SK-N-SH treated with all-trans-retinoic acid at 6 μM for 48 hours (cell line): ENCODE measurements at regions not wholly inside any gene's neighbourhood (a gene's known extent, or its start where the extent isn't known, plus 50 kb on each side); places are given as distances from the start of the nearest gene placed in this dataset.

Source experiments
- ARNTL ChIP-seq: fragments of 450-650 bp; formaldehyde crosslinking; IDR thresholded peaks from 2 replicates; pipeline ENCODE4 v1.5.0; 2020; ENCODE audit warnings: low read depth, mild to moderate bottlenecking, moderate library complexity, borderline replicate concordance
- BACH2 ChIP-seq: fragments of 250-450 bp; sonication (Bioruptor Pico); IDR thresholded peaks from 2 replicates; pipeline ENCODE4 v1.9.0; 2021; ENCODE audit warnings: mild to moderate bottlenecking, borderline replicate concordance
- CREB5 ChIP-seq: fragments of 250-450 bp; sonication (Bioruptor Pico); IDR thresholded peaks from 2 replicates; pipeline ENCODE4 v1.5.1; 2020; ENCODE audit warnings: low read depth, mild to moderate bottlenecking, moderate library complexity
- ESRRG ChIP-seq: fragments of 250-450 bp; sonication (Bioruptor Pico); IDR thresholded peaks from 2 replicates; pipeline ENCODE4 v1.6.1; 2021; ENCODE audit warnings: mild to moderate bottlenecking
- ISL1 ChIP-seq: fragments of 250-450 bp; sonication (Bioruptor Pico); IDR thresholded peaks from 2 replicates; pipeline ENCODE4 v2.1.2; 2022; ENCODE audit warnings: mild to moderate bottlenecking, moderate library complexity
- OSR1 ChIP-seq: fragments of 250-450 bp; sonication (Bioruptor Pico); IDR thresholded peaks from 2 replicates; pipeline ENCODE4 v1.8.0; 2022; ENCODE audit warnings: moderate library complexity, mild to moderate bottlenecking, inconsistent platforms
- PATZ1 ChIP-seq: fragments of 250-450 bp; sonication (Bioruptor Pico); IDR thresholded peaks from 2 replicates; pipeline ENCODE4 v1.8.0; 2020; ENCODE audit warnings: mild to moderate bottlenecking, moderate library complexity, borderline replicate concordance
- POU6F1 ChIP-seq: fragments of 250-450 bp; sonication (Bioruptor Pico); IDR thresholded peaks from 2 replicates; pipeline ENCODE4 v1.8.0; 2021; ENCODE audit warnings: low read depth, mild to moderate bottlenecking, moderate library complexity, borderline replicate concordance
- RARB ChIP-seq: fragments of 250-450 bp; sonication (Bioruptor Pico); IDR thresholded peaks from 2 replicates; pipeline ENCODE4 v1.8.0; 2021; ENCODE audit warnings: mild to moderate bottlenecking, moderate library complexity
- SNAI2 ChIP-seq: fragments of 250-450 bp; sonication (Bioruptor Pico); IDR thresholded peaks from 2 replicates; pipeline ENCODE4 v1.5.0; 2020; ENCODE audit warnings: mild to moderate bottlenecking, moderate library complexity
- ZC3H10 ChIP-seq: fragments of 250-450 bp; sonication (Bioruptor Pico); IDR thresholded peaks from 2 replicates; pipeline ENCODE4 v1.5.1; 2021; ENCODE audit warnings: mild to moderate bottlenecking, moderate library complexity

DNA sequence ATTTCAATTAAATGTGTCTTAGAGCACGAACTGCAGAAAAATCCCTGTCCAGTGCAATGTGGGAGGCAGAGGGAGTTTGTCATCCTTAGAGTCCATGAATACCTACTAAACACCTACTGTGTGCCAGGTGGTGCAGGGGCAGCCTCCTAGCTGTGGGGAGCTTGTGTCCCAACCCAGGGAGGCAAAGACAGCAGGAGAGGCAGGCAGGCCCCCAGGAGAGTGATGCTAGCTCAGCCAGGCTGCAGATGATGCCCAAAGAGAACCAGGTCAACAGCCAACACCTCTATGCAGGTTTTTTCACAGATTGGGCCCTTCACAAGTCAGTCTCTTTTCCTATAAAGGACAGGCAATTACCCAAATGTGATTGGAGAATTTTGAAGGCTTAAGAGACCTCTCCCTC, 108.2 kb upstream of the UQCRFS1 start:
- TF ChIP-seq POU6F1 (no peak), PATZ1 (CRISPR knock-in tag) (no peak), SNAI2 (no peak), RARB (no peak), ARNTL (CRISPR knock-in tag) (no peak), ISL1 (CRISPR knock-in tag) (no peak), OSR1 (CRISPR knock-in tag) (no peak), ESRRG (no peak), CREB5 (no peak), ZC3H10 (CRISPR knock-in tag) (no peak), BACH2 (CRISPR knock-in tag) (no peak)
